HG03045 (cell line): ENCODE measurements at regions not wholly inside any gene's neighbourhood (a gene's known extent, or its start where the extent isn't known, plus 50 kb on each side); places are given as distances from the start of the nearest gene placed in this dataset.
"Not testable (repeated sequence)": the region's sequence is repeated elsewhere in the genome, so short reads cannot be mapped to it uniquely, and the experiment has no call there.

Experiments used
- ATAC-seq: cut with Tn5 transposase; IDR thresholded peaks from one replicate; pipeline ENCODE4 v1.9.1; 2021; ENCODE audit warnings: mild to moderate bottlenecking, moderate library complexity; ENCODE audit not compliant: unreplicated experiment

- no peak for ATAC-seq
Observed at GRCh38 chr4:86522349-86522748, 71.8 kb upstream of the PTPN13 start.

- no peak for ATAC-seq
Observed at GRCh38 chr4:86523333-86523732, 70.8 kb upstream of the PTPN13 start.

- ATAC-seq = not testable (repeated sequence)
Observed at GRCh38 chr4:86527713-86528112, 66.4 kb upstream of the PTPN13 start.

GRCh38 chr4:86529436-86529835 lies 64.7 kb upstream of the PTPN13 start:
- no peak for ATAC-seq

GRCh38 chr4:86530183-86530582 lies 63.9 kb upstream of the PTPN13 start:
- ATAC-seq = no peak

- ATAC-seq = no peak
Observed at GRCh38 chr4:86531440-86531839, 62.7 kb upstream of the PTPN13 start.

- no peak for ATAC-seq
Observed at GRCh38 chr4:86532851-86533250, 61.3 kb upstream of the PTPN13 start.

- no peak for ATAC-seq
Observed at GRCh38 chr4:86536151-86536550, 58.0 kb upstream of the PTPN13 start.

- ATAC-seq = no peak
Observed at GRCh38 chr4:86542319-86543027, 51.6 kb upstream of the PTPN13 start.

GRCh38 chr4:86543080-86543479 lies 51.0 kb upstream of the PTPN13 start:
- ATAC-seq = no peak

GRCh38 chr4:86543560-86544309 lies 50.4 kb upstream of the PTPN13 start:
- no peak for ATAC-seq

- peak; percentile 86 for ATAC-seq
Observed at GRCh38 chr4:86544310-86544966, 49.7 kb upstream of the PTPN13 start.
